Adrenal gland (tissue), 9 donors: ENCODE measurements at regions not wholly inside any gene's neighbourhood (a gene's known extent, or its start where the extent isn't known, plus 50 kb on each side); places are given as distances from the start of the nearest gene placed in this dataset.
"Not testable (repeated sequence)": the region's sequence is repeated elsewhere in the genome, so short reads cannot be mapped to it uniquely, and the experiment has no call there.

Experiments
- DNase-seq, 7 donors: peaks; one replicate each; pipeline ENCODE4 v3.0.0-alpha.2; 2019 to 2020
- H3K27ac ChIP-seq, 5 donors: fragments of 200-600 bp; sonication (generic) in 4 of 5; 1 replicate in 3 of 5; 2 replicates in 2 of 5; pipeline versions ENCODE4 v1.5.1 to v1.8.0; 2016 to 2020; ENCODE audit warnings: mild to moderate bottlenecking in 1 of 5
- H3K27me3 ChIP-seq: fragments of 200-600 bp; 2 replicates; pipeline ENCODE4 v1.8.0; 2021
- H3K36me3 ChIP-seq, 2 donors: fragments of 200-600 bp; replicated peaks in 1 of 2; 1 replicate in 1 of 2; 2 replicates in 1 of 2; pipeline versions ENCODE4 v1.5.1 to v1.8.0; 2018 to 2022
- H3K4me1 ChIP-seq, 2 donors: fragments of 200-600 bp; replicated peaks in 1 of 2; 1 replicate in 1 of 2; 2 replicates in 1 of 2; pipeline versions ENCODE4 v1.5.1 to v1.8.0; 2018 to 2021
- H3K4me3 ChIP-seq, 4 donors: fragments of 200-600 bp; sonication (generic) in 3 of 4; one replicate each; pipeline ENCODE4 v1.5.1; 2016 to 2018
- H3K9me3 ChIP-seq, 3 donors: fragments of 200-600 bp; sonication (generic) in 1 of 3; replicated peaks in 1 of 3; 1 replicate in 2 of 3; 2 replicates in 1 of 3; pipeline versions ENCODE4 v1.5.1 to v1.8.0; 2016 to 2021
- CTCF ChIP-seq, 6 experiments: fragments of 450-650 bp in 4 of 6; fragments of 200-600 bp in 2 of 6; sonication (generic) in 1 of 6; IDR thresholded peaks; 1 replicate in 5 of 6; 2 replicates in 1 of 6; pipeline versions ENCODE4 v1.5.1 to v1.8.0; 2016 to 2021; ENCODE audit warnings: antibody characterized with exemption in 6 of 6, mild to moderate bottlenecking in 2 of 6, moderate library complexity in 1 of 6
- POLR2A ChIP-seq, 2 donors: fragments of 450-650 bp; IDR thresholded peaks; one replicate each; pipeline ENCODE4 v1.6.1; 2017; ENCODE audit warnings: antibody characterized with exemption in 2 of 2, mild to moderate bottlenecking in 2 of 2, moderate library complexity in 1 of 2
- WGBS, 4 donors: extraction: QIAGEN DNeasy Blood & Tissue Kit in 2 of 4; methylation state at CpG; one replicate each; pipeline versions ENCODE4 v1.1.5 to v1.1.7; 2013 to 2017; 5-methylcytosine and 5-hydroxymethylcytosine counted together
- intact Hi-C, 2 donors: fragments of 100-400 bp; cut with DNase I; formaldehyde crosslinking; loops; one replicate each; pipeline versions ENCODE4 v1.14.1 to v1.15.0; 2022 to 2023
- donor health status: healthy with polysubstance abuse.
- donor health status: Bipolar disorder and iron deficiency.
- donor health status: DM: yes; HTN: yes; CAD: no.
- donor health status: DM: no; HTN: no; CAD: no.
- donor health status: DM: no; HTN: no; CAD: no.

GRCh38 chr13:44629465-44630183, 53.5 kb upstream of the TSC22D1 start:
- Histone ChIP-seq H3K4me1 (no peaks in the 10 kb centered on the region), H3K27me3 (no peaks in the 10 kb centered on the region), H3K9me3 (no peaks in the 10 kb centered on the region), H3K27ac (no peak overlapping the region), H3K4me3 (no peak overlapping the region), H3K36me3 (no peaks in the 10 kb centered on the region)
- 77 to 91% (median 83%) methylated on average over 2 of the region's 2 CpGs for WGBS, 4 donors
- intact Hi-C loops = no loop called here
- no peak for TF ChIP-seq POLR2A (IDR thresholded peaks at IDR 0.05)
- no peak for TF ChIP-seq CTCF (IDR thresholded peaks at IDR 0.05)
- no peak for DNase-seq

GRCh38 chr13:44628826-44629225, 52.7 kb upstream of the TSC22D1 start:
- H3K9me3 ChIP-seq, H3K4me3 ChIP-seq, H3K4me1 ChIP-seq, H3K27ac ChIP-seq, H3K36me3 ChIP-seq, H3K27me3 ChIP-seq, intact Hi-C loops, DNase-seq: not testable (repeated sequence)

GRCh38 chr13:44627441-44627840, 51.3 kb upstream of the TSC22D1 start:
- no peak for TF ChIP-seq POLR2A (IDR thresholded peaks at IDR 0.05)
- TF ChIP-seq CTCF (IDR thresholded peaks at IDR 0.05) = no peak
- H3K4me1 ChIP-seq = no peaks in the 10 kb centered on the region
- no peak overlapping the region for H3K27ac ChIP-seq
- no peak overlapping the region for H3K4me3 ChIP-seq
- H3K9me3 ChIP-seq = no peaks in the 10 kb centered on the region
- 69 to 81% (median 78%) methylated on average over 2 of the region's 2 CpGs for WGBS, 4 donors
- no peaks in the 10 kb centered on the region for H3K36me3 ChIP-seq
- H3K27me3 ChIP-seq = no peaks in the 10 kb centered on the region
- intact Hi-C loops = no loop called here
- no peak for DNase-seq

- H3K36me3 ChIP-seq = no peaks in the 10 kb centered on the region
- 91 to 94% (median 91%) methylated on average over 2 of the region's 2 CpGs for WGBS, 4 donors
- intact Hi-C loops = no loop called here
Measured at GRCh38 chr13:44626176-44626575, 50.0 kb upstream of the TSC22D1 start.

More at GRCh38 chr13:44626176-44626575, 50.0 kb upstream of the TSC22D1 start:
- TF ChIP-seq CTCF (IDR thresholded peaks at IDR 0.05) (no peak), POLR2A (IDR thresholded peaks at IDR 0.05) (no peak)
- no peak overlapping the region for H3K4me3 ChIP-seq
- no peak for DNase-seq
- H3K9me3 ChIP-seq = no peaks in the 10 kb centered on the region
- no peak overlapping the region for H3K27ac ChIP-seq
- no peaks in the 10 kb centered on the region for H3K4me1 ChIP-seq
- H3K27me3 ChIP-seq = no peaks in the 10 kb centered on the region
